GM18499 (cell line): ENCODE measurements at regions not wholly inside any gene's neighbourhood (a gene's known extent, or its start where the extent isn't known, plus 50 kb on each side); places are given as distances from the start of the nearest gene placed in this dataset.

Source experiments
- ATAC-seq: cut with Tn5 transposase; IDR thresholded peaks from one replicate; pipeline ENCODE4 v1.9.1; 2021; ENCODE audit warnings: moderate number of reproducible peaks; ENCODE audit not compliant: insufficient read depth, unreplicated experiment

DNA sequence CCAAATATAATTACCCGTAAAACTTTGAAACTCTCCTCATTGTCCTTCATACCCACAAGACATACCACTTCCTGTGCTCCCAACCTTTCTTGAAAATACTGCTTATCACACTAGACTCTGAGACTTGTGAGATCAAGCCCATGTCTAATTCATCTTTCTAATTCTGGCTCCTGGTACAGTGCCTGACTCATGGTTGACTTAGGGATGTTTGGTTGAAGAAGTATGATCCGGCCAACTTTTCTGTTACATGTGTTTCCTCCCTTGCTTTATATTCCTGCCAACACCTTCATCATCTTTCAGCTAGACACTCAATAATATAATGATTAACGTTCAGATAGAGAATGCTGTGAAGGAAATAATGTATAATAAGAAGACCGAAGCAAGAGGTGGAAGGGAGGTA lies 58.2 kb downstream of the MEX3B start:
- no peak for ATAC-seq

DNA sequence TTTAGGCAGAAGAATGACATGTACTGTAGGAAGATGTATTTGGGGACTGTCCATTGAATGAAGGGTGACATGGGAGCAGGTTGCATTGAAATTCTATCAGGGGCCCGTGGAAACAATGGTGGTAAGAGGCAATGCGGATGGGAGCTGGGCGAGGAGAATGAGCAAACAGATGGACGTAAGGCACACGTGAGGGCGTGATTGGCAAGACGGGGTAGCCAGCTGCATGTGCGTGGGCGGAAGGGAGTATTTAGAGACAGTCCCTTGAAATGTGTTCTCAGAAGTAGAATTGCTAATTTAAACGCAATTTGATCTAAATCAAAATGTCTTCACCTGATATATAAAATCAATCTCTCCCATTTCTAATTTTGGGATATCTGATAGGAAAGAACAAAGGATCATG lies 62.3 kb downstream of the MEX3B start:
- ATAC-seq = no peak

DNA sequence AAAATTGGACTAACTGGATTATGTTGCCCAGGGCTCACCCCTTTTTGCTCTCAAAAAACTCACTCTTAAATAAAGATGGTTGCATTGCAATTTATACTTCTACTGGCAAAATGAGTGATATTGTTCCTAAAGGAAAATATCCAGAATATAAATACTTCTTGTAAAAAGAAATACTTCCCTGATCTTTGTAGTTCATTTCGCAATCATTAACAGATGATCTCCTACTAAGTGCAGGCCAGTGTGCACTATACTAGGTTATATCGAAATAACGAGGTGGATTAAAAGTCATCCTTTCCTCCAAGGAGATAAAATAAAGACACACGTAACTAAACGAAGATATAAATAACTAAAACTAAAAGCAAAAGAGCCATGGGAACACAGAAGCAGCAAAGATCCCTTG lies 63.0 kb downstream of the MEX3B start:
- ATAC-seq = no peak

DNA sequence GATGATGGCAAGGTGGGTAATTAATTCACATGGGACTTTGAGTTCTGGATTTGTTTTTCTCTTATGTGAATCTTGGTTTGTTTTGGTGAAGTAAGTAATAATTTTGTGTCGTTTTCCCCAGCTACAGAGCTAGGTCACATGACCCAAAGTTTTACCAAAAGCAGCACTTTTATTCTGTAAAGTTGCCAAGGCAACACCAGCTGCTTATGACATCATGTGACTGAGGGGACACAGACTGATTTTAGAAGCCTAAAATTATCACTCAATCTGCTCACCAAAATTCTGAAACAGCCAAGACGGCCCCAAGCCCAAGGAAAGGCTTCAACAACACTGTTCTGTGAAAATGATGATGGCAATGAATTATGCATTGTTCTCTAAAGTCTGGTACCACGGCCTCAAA lies 63.9 kb downstream of the MEX3B start:
- ATAC-seq = no peak

DNA sequence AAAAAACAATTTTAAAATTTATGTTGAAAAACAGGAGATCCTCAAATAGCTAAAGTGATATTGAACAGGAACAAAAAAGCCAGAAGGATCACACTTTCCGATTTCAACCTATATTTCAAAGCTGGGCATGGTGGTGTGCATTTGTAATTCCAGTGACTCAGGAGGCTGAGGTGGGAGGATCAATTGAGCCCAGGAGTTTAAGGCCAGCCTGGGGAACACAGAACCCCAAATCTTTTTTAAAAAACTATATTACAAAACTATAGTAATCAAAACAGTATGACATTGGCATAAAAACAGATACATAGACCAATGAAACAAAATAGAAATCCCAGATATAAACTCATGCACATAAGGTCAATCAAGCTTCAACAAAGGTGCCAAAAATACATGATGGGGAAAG lies 68.4 kb downstream of the MEX3B start:
- no peak for ATAC-seq

DNA sequence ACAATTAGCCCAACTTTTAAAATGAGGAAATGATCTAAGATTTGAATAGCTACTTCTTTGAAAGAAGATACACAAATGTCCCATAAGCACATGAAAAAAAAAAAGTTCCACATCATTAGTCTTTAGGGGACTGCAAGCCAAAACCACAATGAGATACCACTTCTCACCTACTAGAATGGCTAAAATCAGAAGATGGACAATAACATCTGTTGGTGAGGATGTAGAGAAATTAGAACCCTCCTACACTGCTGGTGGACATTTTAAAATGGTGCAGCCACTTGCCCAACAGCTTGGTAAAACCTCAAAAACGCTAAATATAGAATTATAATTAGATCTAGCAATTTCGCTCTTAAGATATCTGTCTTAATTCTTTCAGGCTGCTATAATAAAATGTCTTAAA lies 77.1 kb downstream of the MEX3B start:
- ATAC-seq = no peak

DNA sequence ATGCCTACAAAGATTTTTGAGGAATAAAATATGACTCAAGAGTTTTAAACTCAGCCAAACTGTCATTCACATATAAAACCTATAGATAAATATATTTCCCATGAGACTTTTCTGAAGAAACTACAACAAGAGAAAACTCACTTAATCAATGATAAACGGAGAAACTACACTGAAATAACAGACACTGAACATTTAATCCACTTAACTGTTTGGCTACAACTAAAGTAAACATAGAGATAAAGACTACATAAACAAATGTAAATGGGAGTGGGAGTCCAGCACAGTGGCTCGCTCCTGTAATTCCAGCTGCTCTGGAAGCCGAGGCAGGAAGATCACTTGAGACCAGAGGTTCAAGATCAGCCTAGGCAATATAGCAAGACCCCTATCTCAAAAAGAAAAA lies 79.2 kb downstream of the MEX3B start:
- ATAC-seq = no peak

DNA sequence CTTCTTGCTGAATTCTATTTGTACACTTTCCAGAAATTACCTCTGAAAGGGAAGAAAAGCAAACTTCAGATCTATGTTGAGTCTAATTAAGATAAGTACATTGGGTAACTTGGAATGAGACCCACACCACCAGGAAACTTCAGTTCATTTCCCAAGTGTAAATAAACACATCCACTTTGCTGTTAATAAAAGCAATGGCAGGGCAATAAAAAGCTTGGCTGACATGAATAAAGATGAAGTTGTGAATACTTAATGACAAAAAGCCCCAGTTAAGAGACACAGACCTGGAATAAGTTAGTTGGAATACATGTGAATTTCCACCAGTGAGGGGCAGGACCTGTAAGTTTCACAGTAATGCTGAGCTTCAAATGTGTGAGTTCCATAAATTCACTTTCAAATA lies 83.3 kb downstream of the MEX3B start:
- ATAC-seq = no peak

DNA sequence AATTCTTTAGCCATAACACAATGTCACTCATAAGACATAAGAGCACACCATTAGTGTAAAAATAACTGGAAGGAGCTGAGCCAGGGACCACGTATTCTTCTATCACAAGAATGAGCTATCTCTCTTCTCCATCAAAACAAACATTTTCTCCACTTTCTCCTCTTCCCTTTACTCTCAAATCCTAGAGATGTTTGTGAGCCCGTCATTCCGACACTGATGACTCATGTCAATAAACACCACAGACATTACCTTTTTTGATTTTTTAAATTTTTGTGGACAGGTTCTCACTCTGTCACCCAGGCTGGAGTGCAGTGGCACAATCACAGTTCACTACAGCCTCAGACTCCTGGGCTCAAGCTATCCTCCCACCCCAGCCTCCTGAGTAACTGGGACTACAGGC lies 86.6 kb downstream of the MEX3B start:
- ATAC-seq = no peak

DNA sequence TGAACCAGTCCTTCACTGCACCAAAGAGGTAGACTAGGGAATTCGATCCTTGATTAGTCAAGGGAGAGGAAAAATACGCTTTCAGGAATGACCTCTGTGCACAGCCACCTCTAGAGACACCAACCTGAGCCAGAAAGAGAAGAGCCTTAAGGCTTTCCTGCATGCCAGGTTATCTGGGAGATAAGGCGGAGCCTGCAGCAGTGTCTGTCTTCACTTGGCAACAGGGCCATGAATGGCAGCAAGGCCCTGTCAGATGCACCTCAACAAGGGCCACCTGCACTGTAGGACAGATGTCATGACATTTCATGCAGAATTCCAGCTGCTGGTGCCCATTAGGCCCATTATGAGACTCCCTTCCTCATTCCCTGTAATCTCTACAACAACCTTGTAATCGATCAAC lies 88.1 kb downstream of the MEX3B start:
- no peak for ATAC-seq

DNA sequence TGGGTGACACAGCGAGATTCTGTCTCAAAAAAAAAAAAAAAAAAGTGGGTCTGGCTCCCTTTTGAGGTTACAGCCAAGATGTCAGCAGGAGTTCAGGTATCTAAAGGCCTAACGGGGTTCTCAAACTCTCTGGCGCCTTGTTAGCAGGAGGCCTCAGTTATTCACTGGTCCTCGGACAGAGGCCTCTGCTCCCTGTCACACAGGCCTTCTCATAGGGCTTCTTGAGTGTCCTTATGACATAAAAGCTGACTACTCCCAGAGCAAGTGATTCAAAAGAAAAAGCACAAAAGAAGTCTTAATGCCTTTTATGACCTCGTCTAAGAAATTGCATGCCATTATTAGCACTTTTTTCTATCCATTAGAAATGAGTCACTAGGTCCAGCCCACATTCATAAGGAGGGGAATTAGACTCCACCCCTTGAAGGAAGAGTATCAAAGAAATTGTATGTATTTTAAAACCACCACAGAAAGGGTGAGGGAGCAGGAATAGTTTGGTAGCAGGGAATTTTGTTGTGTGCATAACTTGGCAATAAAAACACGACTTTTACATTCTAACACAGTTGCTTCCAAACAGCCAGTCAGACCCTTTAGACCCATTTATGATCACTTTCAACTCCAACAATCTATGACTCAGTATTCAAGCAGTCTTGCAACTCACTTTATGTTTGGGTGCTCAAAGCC lies 90.3 kb downstream of the MEX3B start:
- no peak for ATAC-seq

DNA sequence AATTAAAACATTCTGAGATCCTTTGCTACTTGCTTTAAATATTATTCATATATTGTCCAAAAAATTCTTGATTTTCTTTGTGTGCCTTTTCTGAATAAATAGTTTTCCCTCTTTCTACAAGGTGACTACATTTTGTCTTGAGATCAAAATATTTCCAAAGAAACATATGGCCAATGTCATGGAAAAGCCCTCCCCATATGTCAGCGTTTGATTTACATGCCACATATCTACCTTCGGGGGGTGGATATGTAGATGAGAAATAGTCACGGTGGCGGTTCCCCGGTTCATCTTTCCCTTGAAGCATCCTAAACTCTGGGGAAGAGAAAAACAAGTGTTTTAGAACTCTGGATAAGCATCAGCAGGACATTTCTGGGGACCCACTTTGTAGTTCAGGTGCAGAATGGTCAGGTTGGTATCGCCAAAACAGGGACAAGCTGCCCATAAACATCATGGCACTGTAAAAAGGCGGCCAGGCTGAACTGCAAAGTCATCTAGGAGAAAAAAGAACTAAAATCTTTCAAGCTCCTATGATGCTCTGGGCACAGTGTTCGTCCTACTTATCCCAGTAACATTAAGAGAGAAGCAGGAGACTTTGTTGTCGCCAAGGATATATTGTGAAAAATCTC lies 91.5 kb downstream of the MEX3B start:
- no peak for ATAC-seq

DNA sequence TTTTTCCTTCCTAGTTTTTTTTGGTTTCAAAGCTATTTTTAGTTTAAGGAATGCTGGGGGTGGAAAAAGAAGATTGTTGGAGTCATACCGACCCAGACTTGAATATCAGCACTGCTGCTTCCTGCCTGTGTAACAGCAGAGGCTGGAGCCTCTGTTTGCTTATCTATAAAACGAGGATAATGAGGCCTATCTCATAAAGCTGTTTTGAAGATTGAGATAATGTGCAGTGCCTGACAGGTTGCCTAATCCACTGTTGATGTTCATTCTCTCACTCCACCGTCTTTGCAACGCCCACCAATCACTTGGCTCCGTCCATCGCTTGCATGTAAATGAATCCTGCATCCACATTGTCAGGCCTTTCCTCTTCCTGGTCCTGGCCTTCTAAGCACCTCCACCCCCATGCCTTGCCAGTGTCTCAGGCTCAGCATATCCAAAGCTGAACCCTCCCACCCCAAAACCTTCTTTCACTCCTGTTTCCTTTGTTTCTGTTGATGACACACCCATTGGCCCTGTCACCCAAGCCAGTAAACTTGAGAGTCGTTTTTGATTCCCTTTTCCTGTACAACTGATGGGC lies 94.9 kb downstream of the MEX3B start:
- ATAC-seq = no peak

DNA sequence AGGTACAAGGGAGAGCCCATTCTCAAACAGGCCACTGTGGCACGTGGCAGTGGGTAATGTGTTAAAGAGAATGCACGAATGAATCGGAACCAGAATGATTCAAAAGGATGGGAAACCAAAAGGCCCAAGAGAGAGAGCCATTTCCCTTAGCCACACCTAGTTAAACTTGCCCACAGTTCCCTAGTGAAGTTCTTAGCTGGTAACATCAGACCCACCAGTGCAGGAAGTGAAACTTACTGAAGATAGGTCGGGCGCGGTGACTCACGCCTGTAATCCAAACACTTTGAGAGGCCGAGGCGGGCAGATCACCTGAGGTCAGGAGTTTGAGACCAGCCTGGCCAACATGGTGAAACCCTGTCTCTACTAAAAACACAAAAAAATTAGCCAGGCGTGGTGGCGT lies 97.1 kb downstream of the MEX3B start:
- ATAC-seq = no peak

DNA sequence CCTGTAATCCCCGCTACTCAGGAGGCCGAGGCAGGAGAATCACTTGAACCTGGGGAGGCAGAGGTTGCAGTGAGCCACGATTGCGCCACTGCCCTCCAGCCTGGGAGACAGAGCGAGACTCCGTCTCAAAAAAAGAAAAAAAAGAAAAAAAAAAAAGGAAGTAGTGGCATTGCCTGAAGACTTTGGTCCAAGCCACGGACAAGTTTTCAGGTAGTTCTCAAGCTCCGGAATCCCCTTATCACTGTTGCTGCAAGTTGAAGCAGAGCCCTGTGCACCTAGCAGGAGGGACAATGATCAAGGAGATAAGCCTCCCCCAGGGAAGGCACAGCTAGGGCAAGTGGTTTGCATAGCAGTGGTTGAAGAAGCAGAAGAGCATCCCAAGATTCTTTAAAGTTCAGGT lies 97.6 kb downstream of the MEX3B start:
- no peak for ATAC-seq

DNA sequence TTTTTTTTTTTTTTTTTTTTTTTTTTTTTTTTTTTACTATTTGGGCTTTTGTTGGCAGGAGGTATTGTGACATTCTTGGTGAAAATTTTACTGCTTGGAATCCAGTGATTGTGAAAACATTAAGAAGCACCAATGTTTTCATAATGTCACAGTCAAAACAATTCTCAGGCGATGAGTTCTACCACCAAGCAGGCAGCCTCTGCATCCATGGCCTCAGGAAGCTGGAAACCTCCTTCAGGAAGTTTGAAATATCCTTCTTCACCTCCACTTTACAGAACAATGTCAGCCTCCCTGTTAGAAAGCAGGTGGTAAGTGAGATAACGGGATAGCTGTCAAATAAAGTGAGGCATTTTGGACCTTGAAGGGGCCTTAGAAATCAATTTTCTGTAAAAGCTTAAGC lies 98.3 kb downstream of the MEX3B start:
- no peak for ATAC-seq

DNA sequence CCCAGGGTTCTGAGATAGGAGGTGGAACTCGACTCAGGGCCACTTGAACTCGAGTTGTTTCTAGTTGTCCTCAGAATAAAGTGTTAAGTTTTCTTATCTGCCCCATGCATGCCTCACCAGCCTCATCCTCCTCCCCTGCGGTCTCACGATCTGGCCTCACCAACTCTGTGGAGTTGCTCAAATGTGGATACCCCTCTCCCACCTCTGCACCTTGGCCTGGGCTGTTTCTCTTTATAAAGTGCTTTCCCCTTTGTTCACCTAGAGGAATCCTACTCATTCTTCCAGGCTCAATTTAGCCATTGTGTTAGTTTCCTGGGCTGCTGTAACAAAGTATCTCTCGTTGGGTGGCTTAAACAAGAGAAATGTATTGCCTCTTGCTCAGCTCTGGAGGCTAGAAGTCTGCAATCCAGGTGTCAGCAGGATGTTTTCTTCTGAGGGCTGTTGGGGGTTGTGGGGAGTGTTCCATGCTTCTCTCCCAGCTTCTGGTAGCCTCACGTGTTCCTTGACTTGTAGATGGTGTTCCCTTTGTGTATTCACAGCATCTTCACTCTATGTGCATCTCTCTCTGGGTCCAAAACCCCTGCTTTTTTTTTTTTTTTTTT lies 100.7 kb downstream of the MEX3B start:
- no peak for ATAC-seq

DNA sequence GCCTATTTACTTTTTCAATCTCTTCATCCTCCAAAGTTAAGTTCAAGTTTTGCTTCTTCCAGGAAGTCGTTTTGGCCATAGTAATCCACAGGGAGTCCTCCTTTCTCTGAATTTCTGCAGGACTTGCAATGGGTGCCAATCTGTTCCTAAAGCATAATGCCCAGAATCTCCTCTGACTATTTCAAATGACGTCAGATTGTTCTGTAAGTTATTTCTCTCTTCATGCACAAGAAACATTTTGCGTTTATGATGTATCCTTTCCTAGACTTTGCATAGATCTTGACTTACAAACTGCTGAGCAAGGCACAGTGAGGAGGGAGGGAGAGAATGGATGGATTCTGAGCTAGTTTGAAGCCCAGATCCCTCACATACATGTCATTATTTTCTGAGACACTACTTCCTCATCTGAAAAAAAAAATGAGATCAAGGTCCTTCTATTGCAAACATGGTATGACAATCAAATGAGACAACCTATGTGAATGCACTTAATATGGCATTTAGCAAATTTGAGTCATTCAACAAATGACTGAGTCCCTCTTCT lies 103.1 kb downstream of the MEX3B start:
- ATAC-seq = no peak

DNA sequence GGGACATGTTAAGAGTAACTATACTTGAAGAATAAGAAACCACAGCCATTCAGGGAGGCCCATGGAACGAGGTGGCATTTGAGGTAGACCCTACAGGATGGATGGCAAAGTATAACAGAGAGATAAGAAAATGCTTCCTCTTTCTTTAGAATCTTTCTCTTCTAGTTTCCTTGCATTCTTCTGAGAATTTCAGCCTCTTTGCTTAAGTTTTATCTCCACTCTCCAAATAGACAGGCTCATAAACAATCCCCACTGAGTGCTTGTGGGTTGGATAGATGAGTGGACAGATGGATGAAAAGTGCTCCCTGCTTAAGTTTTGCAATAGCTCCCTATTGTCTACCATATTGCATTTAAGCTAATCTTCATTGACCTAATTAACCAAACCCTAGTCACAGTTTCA lies 103.7 kb downstream of the MEX3B start:
- ATAC-seq = no peak

DNA sequence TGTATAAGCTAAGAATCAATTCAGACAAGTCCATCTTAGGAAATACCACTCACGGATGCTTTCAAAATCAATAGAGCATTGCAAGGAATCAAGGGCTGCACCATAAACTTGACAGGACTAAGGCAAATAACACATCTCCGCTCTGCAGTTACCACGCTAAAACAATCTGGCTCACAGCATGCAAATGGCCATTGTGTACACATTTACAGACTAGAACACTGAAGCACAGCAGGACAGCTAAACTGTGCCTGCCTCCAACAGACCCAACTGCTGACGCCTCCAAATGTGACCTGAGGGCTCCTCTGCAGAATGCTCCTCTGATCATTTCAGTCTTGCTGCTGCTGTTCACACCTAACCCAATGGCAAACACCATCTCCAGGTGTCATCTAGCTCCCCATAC lies 104.3 kb downstream of the MEX3B start:
- no peak for ATAC-seq
